Smooth muscle cell (in vitro differentiated cells): ENCODE measurements at regions not wholly inside any gene's neighbourhood (a gene's known extent, or its start where the extent isn't known, plus 50 kb on each side); places are given as distances from the start of the nearest gene placed in this dataset.

ENCODE experiments used
- DNase-seq: peaks from one replicate; lab custom pipeline; 2025; ENCODE audit not compliant: unreplicated experiment; lab: John Stamatoyannopoulos, UW
- H2AFZ ChIP-seq: fragments of 200-600 bp; sonication (generic); 2 replicates; pipeline ENCODE4 v1.6.0; 2016; ENCODE audit warnings: antibody characterized with exemption, low read depth, mild to moderate bottlenecking
- H3F3A ChIP-seq: fragments of 200-600 bp; sonication (generic); 2 replicates; pipeline ENCODE4 v1.6.0; 2017; ENCODE audit warnings: antibody characterized with exemption, low read depth
- H3K27ac ChIP-seq: fragments of 200-600 bp; sonication (generic); 2 replicates; pipeline ENCODE4 v1.5.1; 2016; ENCODE audit warnings: low read depth, mild to moderate bottlenecking
- H3K27me3 ChIP-seq: fragments of 200-600 bp; sonication (generic); 2 replicates; pipeline ENCODE4 v1.6.1; 2016; ENCODE audit warnings: low read depth, mild to moderate bottlenecking
- H3K36me3 ChIP-seq: fragments of 200-600 bp; sonication (generic); 2 replicates; pipeline ENCODE4 v1.5.1; 2016; ENCODE audit warnings: low read depth
- H3K4me1 ChIP-seq: fragments of 200-600 bp; sonication (generic); 2 replicates; pipeline ENCODE4 v1.5.1; 2016; ENCODE audit warnings: low read depth
- H3K4me2 ChIP-seq: fragments of 200-600 bp; sonication (generic); 2 replicates; pipeline ENCODE4 v1.6.0; 2016; ENCODE audit warnings: mild to moderate bottlenecking
- H3K4me3 ChIP-seq: fragments of 200-600 bp; sonication (generic); 2 replicates; pipeline ENCODE4 v1.5.1; 2016; ENCODE audit warnings: mild to moderate bottlenecking
- H3K79me2 ChIP-seq: fragments of 200-600 bp; sonication (generic); 2 replicates; pipeline ENCODE4 v1.6.0; 2016; ENCODE audit warnings: low read depth, mild to moderate bottlenecking
- H3K9ac ChIP-seq: fragments of 200-600 bp; sonication (generic); 2 replicates; pipeline ENCODE4 v1.6.0; 2016; ENCODE audit warnings: low read depth
- H3K9me3 ChIP-seq: fragments of 200-600 bp; sonication (generic); replicated peaks from 2 replicates; pipeline ENCODE4 v1.5.1; 2016; ENCODE audit warnings: low read depth
- H4K20me1 ChIP-seq: fragments of 200-600 bp; sonication (generic); 2 replicates; pipeline ENCODE4 v1.6.0; 2016; ENCODE audit warnings: low read depth
- CTCF ChIP-seq: fragments of 200-600 bp; sonication (generic); IDR thresholded peaks from 2 replicates; pipeline ENCODE4 v1.5.1; 2017; ENCODE audit warnings: borderline replicate concordance, mild to moderate bottlenecking, antibody characterized with exemption; ENCODE audit not compliant: insufficient read depth, poor library complexity, severe bottlenecking
- WGBS: methylation state at CpG from one replicate; pipeline ENCODE4 v1.1.7; 2016; ENCODE audit warnings: low lambda C conversion rate; 5-methylcytosine and 5-hydroxymethylcytosine counted together

GRCh38 chr13:90918536-90918935 lies 429.0 kb upstream of the MIR17HG start:
- H3K9ac ChIP-seq, result no peak overlapping the region
- no peaks in the 10 kb centered on the region for H3K79me2 ChIP-seq
- H3K27ac ChIP-seq, result peak overlapping the region; percentile 48
- TF ChIP-seq CTCF, result no peak
- no peak overlapping the region for H3K4me3 ChIP-seq
- H3K4me2 ChIP-seq, result peak overlapping the region; percentile 34
- 10% methylated on average over 2 of the region's 2 CpGs for WGBS
- no peaks in the 10 kb centered on the region for H3F3A ChIP-seq
- H4K20me1 ChIP-seq, result no peaks in the 10 kb centered on the region
- no peak for DNase-seq
- no peaks in the 10 kb centered on the region for H3K4me1 ChIP-seq
- H3K36me3 ChIP-seq, result no peaks in the 10 kb centered on the region
- H2AFZ ChIP-seq, result no peak overlapping the region
- H3K27me3 ChIP-seq, result peaks cover 8% of the 10 kb centered on the region
- no peaks in the 10 kb centered on the region for H3K9me3 ChIP-seq

- H4K20me1 ChIP-seq, result no peaks in the 10 kb centered on the region
- no peak overlapping the region for H3K9ac ChIP-seq
- H3K4me1 ChIP-seq, result no peaks in the 10 kb centered on the region
- no peak overlapping the region for H3K4me2 ChIP-seq
- H3F3A ChIP-seq, result no peaks in the 10 kb centered on the region
- no peaks in the 10 kb centered on the region for H3K9me3 ChIP-seq
- H3K27ac ChIP-seq, result peak overlapping the region; percentile 48
- DNase-seq, result no peak
- 78% methylated on average over 3 of the region's 3 CpGs for WGBS
- H3K36me3 ChIP-seq, result no peaks in the 10 kb centered on the region
- H2AFZ ChIP-seq, result no peak overlapping the region
- H3K4me3 ChIP-seq, result no peak overlapping the region
- TF ChIP-seq CTCF, result no peak
- no peaks in the 10 kb centered on the region for H3K79me2 ChIP-seq
- H3K27me3 ChIP-seq, result peaks cover 11% of the 10 kb centered on the region
Measured at GRCh38 chr13:90919153-90919552, 428.3 kb upstream of the MIR17HG start.

GRCh38 chr13:90926459-90926858 lies 421.0 kb upstream of the MIR17HG start:
- Histone ChIP-seq H3K36me3 (no peaks in the 10 kb centered on the region), H3K4me1 (no peaks in the 10 kb centered on the region), H3K4me2 (no peak overlapping the region), H3K4me3 (no peak overlapping the region), H3K9ac (no peak overlapping the region), H4K20me1 (no peaks in the 10 kb centered on the region), H3K27ac (peak overlapping the region; percentile 8), H3K9me3 (no peaks in the 10 kb centered on the region), H3F3A (peaks cover 8% of the 10 kb centered on the region), H3K27me3 (peaks cover 19% of the 10 kb centered on the region), H2AFZ (no peak overlapping the region), H3K79me2 (no peaks in the 10 kb centered on the region)
- WGBS, result 25% methylated on average over 2 of the region's 2 CpGs
- DNase-seq, result no peak
- TF ChIP-seq CTCF, result no peak

- Histone ChIP-seq H3K4me2 (no peak overlapping the region), H3K36me3 (no peaks in the 10 kb centered on the region), H3K4me1 (no peaks in the 10 kb centered on the region), H2AFZ (no peak overlapping the region), H3K9ac (no peak overlapping the region), H3K79me2 (no peaks in the 10 kb centered on the region), H3K27me3 (peaks cover 15% of the 10 kb centered on the region), H3F3A (peaks cover 8% of the 10 kb centered on the region), H3K9me3 (no peaks in the 10 kb centered on the region), H4K20me1 (no peaks in the 10 kb centered on the region), H3K4me3 (no peak overlapping the region), H3K27ac (no peak overlapping the region)
- 87% methylated on average over 7 of the region's 7 CpGs for WGBS
- no peak for DNase-seq
- TF ChIP-seq CTCF, result no peak
Measured at GRCh38 chr13:90928109-90928508, 419.4 kb upstream of the MIR17HG start.
